Superior temporal gyrus (tissue), 1 donor: ENCODE measurements at regions not wholly inside any gene's neighbourhood (a gene's known extent, or its start where the extent isn't known, plus 50 kb on each side); places are given as distances from the start of the nearest gene placed in this dataset.

Source experiments
- DNase-seq: peaks from one replicate; pipeline ENCODE4 v3.0.0-alpha.2; 2016; ENCODE audit errors: extremely low spot score

GRCh38 chr5:120738568-120738967, 274.5 kb downstream of the PRR16 start:
- no peak for DNase-seq

- no peak for DNase-seq
Measured at GRCh38 chr5:120740989-120741388, 276.9 kb downstream of the PRR16 start.

- no peak for DNase-seq
Measured at GRCh38 chr5:120748474-120748873, 284.4 kb downstream of the PRR16 start.

- DNase-seq, result no peak
Measured at GRCh38 chr5:120749737-120750136, 285.6 kb downstream of the PRR16 start.

GRCh38 chr5:120759587-120759986, 295.5 kb downstream of the PRR16 start:
- DNase-seq, result no peak

- DNase-seq, result no peak
Measured at GRCh38 chr5:120761986-120762385, 297.9 kb downstream of the PRR16 start.

GRCh38 chr5:120765189-120765588, 301.1 kb downstream of the PRR16 start:
- no peak for DNase-seq

- no peak for DNase-seq
Measured at GRCh38 chr5:120767178-120767820, 303.2 kb downstream of the PRR16 start.

GRCh38 chr5:120769312-120769872, 305.3 kb downstream of the PRR16 start:
- DNase-seq, result no peak

- no peak for DNase-seq
Measured at GRCh38 chr5:120771202-120771601, 307.1 kb downstream of the PRR16 start.

GRCh38 chr5:120778491-120779484, 314.7 kb downstream of the PRR16 start:
- DNase-seq, result peak; percentile 54

GRCh38 chr5:120779674-120780073, 315.6 kb downstream of the PRR16 start:
- no peak for DNase-seq

GRCh38 chr5:120788481-120788880, 324.4 kb downstream of the PRR16 start:
- DNase-seq, result no peak

GRCh38 chr5:120789918-120790317, 325.8 kb downstream of the PRR16 start:
- DNase-seq, result no peak

- no peak for DNase-seq
Measured at GRCh38 chr5:120790339-120790738, 326.2 kb downstream of the PRR16 start.

GRCh38 chr5:120792477-120792876, 328.4 kb downstream of the PRR16 start:
- DNase-seq, result no peak

GRCh38 chr5:120794121-120794520, 330.0 kb downstream of the PRR16 start:
- DNase-seq, result no peak

- DNase-seq, result peak; percentile 64
Measured at GRCh38 chr5:120803282-120803681, 339.2 kb downstream of the PRR16 start.

GRCh38 chr5:120805131-120805530, 341.0 kb downstream of the PRR16 start:
- DNase-seq, result no peak

GRCh38 chr5:120806202-120806601, 342.1 kb downstream of the PRR16 start:
- DNase-seq, result peak; percentile 35

GRCh38 chr5:120808135-120808534, 344.0 kb downstream of the PRR16 start:
- DNase-seq, result no peak

GRCh38 chr5:120808606-120809005, 344.5 kb downstream of the PRR16 start:
- DNase-seq, result no peak

GRCh38 chr5:120813551-120813950, 349.5 kb downstream of the PRR16 start:
- DNase-seq, result no peak
